Adrenal gland (tissue), 9 donors: ENCODE measurements at regions not wholly inside any gene's neighbourhood (a gene's known extent, or its start where the extent isn't known, plus 50 kb on each side); places are given as distances from the start of the nearest gene placed in this dataset.

ENCODE experiments used
- DNase-seq, 7 donors: peaks; one replicate each; pipeline ENCODE4 v3.0.0-alpha.2; 2019 to 2020
- H3K27ac ChIP-seq, 5 donors: fragments of 200-600 bp; sonication (generic) in 4 of 5; 1 replicate in 3 of 5; 2 replicates in 2 of 5; pipeline versions ENCODE4 v1.5.1 to v1.8.0; 2016 to 2020; ENCODE audit warnings: mild to moderate bottlenecking in 1 of 5
- H3K27me3 ChIP-seq: fragments of 200-600 bp; 2 replicates; pipeline ENCODE4 v1.8.0; 2021
- H3K36me3 ChIP-seq, 2 donors: fragments of 200-600 bp; replicated peaks in 1 of 2; 1 replicate in 1 of 2; 2 replicates in 1 of 2; pipeline versions ENCODE4 v1.5.1 to v1.8.0; 2018 to 2022
- H3K4me1 ChIP-seq, 2 donors: fragments of 200-600 bp; replicated peaks in 1 of 2; 1 replicate in 1 of 2; 2 replicates in 1 of 2; pipeline versions ENCODE4 v1.5.1 to v1.8.0; 2018 to 2021
- H3K4me3 ChIP-seq, 4 donors: fragments of 200-600 bp; sonication (generic) in 3 of 4; one replicate each; pipeline ENCODE4 v1.5.1; 2016 to 2018
- H3K9me3 ChIP-seq, 3 donors: fragments of 200-600 bp; sonication (generic) in 1 of 3; replicated peaks in 1 of 3; 1 replicate in 2 of 3; 2 replicates in 1 of 3; pipeline versions ENCODE4 v1.5.1 to v1.8.0; 2016 to 2021
- CTCF ChIP-seq, 6 experiments: fragments of 450-650 bp in 4 of 6; fragments of 200-600 bp in 2 of 6; sonication (generic) in 1 of 6; IDR thresholded peaks; 1 replicate in 5 of 6; 2 replicates in 1 of 6; pipeline versions ENCODE4 v1.5.1 to v1.8.0; 2016 to 2021; ENCODE audit warnings: antibody characterized with exemption in 6 of 6, mild to moderate bottlenecking in 2 of 6, moderate library complexity in 1 of 6
- POLR2A ChIP-seq, 2 donors: fragments of 450-650 bp; IDR thresholded peaks; one replicate each; pipeline ENCODE4 v1.6.1; 2017; ENCODE audit warnings: antibody characterized with exemption in 2 of 2, mild to moderate bottlenecking in 2 of 2, moderate library complexity in 1 of 2
- WGBS, 4 donors: extraction: QIAGEN DNeasy Blood & Tissue Kit in 2 of 4; methylation state at CpG; one replicate each; pipeline versions ENCODE4 v1.1.5 to v1.1.7; 2013 to 2017; 5-methylcytosine and 5-hydroxymethylcytosine counted together
- intact Hi-C, 2 donors: fragments of 100-400 bp; cut with DNase I; formaldehyde crosslinking; loops; one replicate each; pipeline versions ENCODE4 v1.14.1 to v1.15.0; 2022 to 2023
- donor health status: healthy with polysubstance abuse.
- donor health status: Bipolar disorder and iron deficiency.
- donor health status: DM: yes; HTN: yes; CAD: no.
- donor health status: DM: no; HTN: no; CAD: no.
- donor health status: DM: no; HTN: no; CAD: no.

GRCh38 chr7:119703895-119704294, 569.1 kb upstream of the KCND2 start:
- no peaks in the 10 kb centered on the region for H3K9me3 ChIP-seq
- WGBS, 4 donors: 81 to 91% (median 85%) methylated on average over 1 of the region's 1 CpG
- no peaks in the 10 kb centered on the region for H3K36me3 ChIP-seq
- no peaks in the 10 kb centered on the region for H3K4me1 ChIP-seq
- DNase-seq: no peak
- intact Hi-C loops: no loop called here
- H3K27me3 ChIP-seq: no peaks in the 10 kb centered on the region
- TF ChIP-seq CTCF (IDR thresholded peaks at IDR 0.05) (no peak), POLR2A (IDR thresholded peaks at IDR 0.05) (no peak)
- H3K4me3 ChIP-seq: no peak overlapping the region
- H3K27ac ChIP-seq: no peak overlapping the region

- Histone ChIP-seq H3K36me3 (no peaks in the 10 kb centered on the region), H3K4me3 (no peak overlapping the region), H3K9me3 (no peaks in the 10 kb centered on the region), H3K4me1 (no peaks in the 10 kb centered on the region), H3K27ac (no peak overlapping the region), H3K27me3 (no peaks in the 10 kb centered on the region)
- intact Hi-C loops: no loop called here
- 71 to 88% (median 78%) methylated on average over 2 of the region's 2 CpGs for WGBS, 4 donors
- DNase-seq: no peak
- TF ChIP-seq POLR2A (IDR thresholded peaks at IDR 0.05): no peak
- no peak for TF ChIP-seq CTCF (IDR thresholded peaks at IDR 0.05)
Observed at GRCh38 chr7:119706608-119707007, 566.4 kb upstream of the KCND2 start.

GRCh38 chr7:119708891-119709290, 564.1 kb upstream of the KCND2 start:
- H3K36me3 ChIP-seq: no peaks in the 10 kb centered on the region
- WGBS, 4 donors: 20 to 39% (median 28%) methylated on average over 3 of the region's 3 CpGs
- no peak overlapping the region for H3K4me3 ChIP-seq
- intact Hi-C loops: no loop called here
- no peaks in the 10 kb centered on the region for H3K27me3 ChIP-seq
- no peak for DNase-seq
- H3K9me3 ChIP-seq: no peaks in the 10 kb centered on the region
- TF ChIP-seq CTCF (IDR thresholded peaks at IDR 0.05) (no peak), POLR2A (IDR thresholded peaks at IDR 0.05) (no peak)
- H3K4me1 ChIP-seq: no peaks in the 10 kb centered on the region
- H3K27ac ChIP-seq: no peak overlapping the region

- Histone ChIP-seq H3K4me3 (no peak overlapping the region), H3K36me3 (no peaks in the 10 kb centered on the region), H3K27me3 (no peaks in the 10 kb centered on the region), H3K27ac (no peak overlapping the region), H3K9me3 (no peaks in the 10 kb centered on the region), H3K4me1 (no peaks in the 10 kb centered on the region)
- DNase-seq: no peak
- no peak for TF ChIP-seq CTCF (IDR thresholded peaks at IDR 0.05)
- no peak for TF ChIP-seq POLR2A (IDR thresholded peaks at IDR 0.05)
- 71 to 85% (median 80%) methylated on average over 3 of the region's 3 CpGs for WGBS, 4 donors
- intact Hi-C loops: no loop called here
Observed at GRCh38 chr7:119711104-119711503, 561.9 kb upstream of the KCND2 start.
